Right lobe of liver (tissue), 4 donors: ENCODE measurements at regions not wholly inside any gene's neighbourhood (a gene's known extent, or its start where the extent isn't known, plus 50 kb on each side); places are given as distances from the start of the nearest gene placed in this dataset.

Source experiments
- POLR2A ChIP-seq: fragments of 450-650 bp; IDR thresholded peaks from one replicate; pipeline ENCODE4 v1.6.1; 2017; ENCODE audit warnings: antibody characterized with exemption, mild to moderate bottlenecking
- TF ChIP-seq, protein P1 (sequence below), 4 donors: fragments of 200-600 bp in 3 of 4; fragments of 450-650 bp in 1 of 4; IDR thresholded peaks; one replicate each; pipeline versions ENCODE4 v1.5.1 to v1.8.0; 2016 to 2022; ENCODE audit warnings: antibody characterized with exemption in 4 of 4, mild to moderate bottlenecking in 2 of 4
- donor health status: DM: no; HTN: no; CAD: no.
- donor health status: DM: no; HTN: no; CAD: no.
- donor health status: DM: no; HTN: yes; CAD: no.

GRCh38 chr7:34317039-34317438 lies 341.0 kb upstream of the NPSR1 start:
- TF ChIP-seq, protein P1, sequence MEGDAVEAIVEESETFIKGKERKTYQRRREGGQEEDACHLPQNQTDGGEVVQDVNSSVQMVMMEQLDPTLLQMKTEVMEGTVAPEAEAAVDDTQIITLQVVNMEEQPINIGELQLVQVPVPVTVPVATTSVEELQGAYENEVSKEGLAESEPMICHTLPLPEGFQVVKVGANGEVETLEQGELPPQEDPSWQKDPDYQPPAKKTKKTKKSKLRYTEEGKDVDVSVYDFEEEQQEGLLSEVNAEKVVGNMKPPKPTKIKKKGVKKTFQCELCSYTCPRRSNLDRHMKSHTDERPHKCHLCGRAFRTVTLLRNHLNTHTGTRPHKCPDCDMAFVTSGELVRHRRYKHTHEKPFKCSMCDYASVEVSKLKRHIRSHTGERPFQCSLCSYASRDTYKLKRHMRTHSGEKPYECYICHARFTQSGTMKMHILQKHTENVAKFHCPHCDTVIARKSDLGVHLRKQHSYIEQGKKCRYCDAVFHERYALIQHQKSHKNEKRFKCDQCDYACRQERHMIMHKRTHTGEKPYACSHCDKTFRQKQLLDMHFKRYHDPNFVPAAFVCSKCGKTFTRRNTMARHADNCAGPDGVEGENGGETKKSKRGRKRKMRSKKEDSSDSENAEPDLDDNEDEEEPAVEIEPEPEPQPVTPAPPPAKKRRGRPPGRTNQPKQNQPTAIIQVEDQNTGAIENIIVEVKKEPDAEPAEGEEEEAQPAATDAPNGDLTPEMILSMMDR (IDR thresholded peaks at IDR 0.05), result no peak
- TF ChIP-seq POLR2A, result no peak
